Right atrium auricular region (tissue), 2 donors: ENCODE measurements at regions not wholly inside any gene's neighbourhood (a gene's known extent, or its start where the extent isn't known, plus 50 kb on each side); places are given as distances from the start of the nearest gene placed in this dataset.

ENCODE experiments used
- DNase-seq: peaks from one replicate; pipeline ENCODE4 v3.0.0-alpha.2; 2019; ENCODE audit warnings: low spot score
- H3K27ac ChIP-seq, 2 donors: fragments of 200-600 bp; sonication (generic); 1 replicate in 1 of 2; 2 replicates in 1 of 2; pipeline ENCODE4 v1.5.1; 2016 to 2019
- H3K27me3 ChIP-seq, 2 donors: fragments of 200-600 bp; sonication (generic); one replicate each; pipeline versions ENCODE4 v1.5.1 to v1.6.0; 2017 to 2019
- H3K36me3 ChIP-seq: fragments of 200-600 bp; sonication (generic); one replicate; pipeline ENCODE4 v1.5.1; 2016
- H3K4me1 ChIP-seq, 2 donors: fragments of 200-600 bp; sonication (generic); one replicate each; pipeline versions ENCODE4 v1.5.1 to v1.6.0; 2017 to 2019
- H3K4me3 ChIP-seq, 2 donors: fragments of 200-600 bp; sonication (generic); 1 replicate in 1 of 2; 2 replicates in 1 of 2; pipeline ENCODE4 v1.5.1; 2017 to 2019; ENCODE audit warnings: mild to moderate bottlenecking in 1 of 2, moderate library complexity in 1 of 2
- H3K9me3 ChIP-seq, 2 donors: fragments of 200-600 bp; sonication (generic); one replicate each; pipeline ENCODE4 v1.5.1; 2019
- TF ChIP-seq, protein P1 (sequence below), 2 donors: fragments of 200-600 bp; sonication (generic); IDR thresholded peaks; one replicate each; pipeline ENCODE4 v1.5.1; 2019; ENCODE audit warnings: antibody characterized with exemption in 2 of 2

DNA sequence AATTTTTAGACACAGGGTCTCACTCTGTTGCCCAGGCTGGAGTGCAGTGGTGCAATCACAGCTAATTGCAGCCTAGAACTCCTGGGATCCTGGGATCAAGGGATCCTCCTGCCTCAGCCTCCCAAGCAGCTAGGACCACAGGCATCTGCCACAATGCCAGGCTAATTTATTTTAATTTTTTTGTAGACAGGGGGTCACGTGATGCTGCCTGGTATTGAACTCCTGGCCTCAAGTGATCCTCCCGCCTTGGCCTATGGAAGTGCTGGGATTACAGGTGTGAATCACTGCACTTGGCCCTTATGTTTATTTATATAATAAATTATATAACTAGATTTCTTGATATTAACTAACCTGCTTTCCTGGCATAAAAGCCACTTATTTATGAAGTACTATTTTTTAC is 1081.7 kb upstream of the FANCL start:
- TF ChIP-seq, protein P1, sequence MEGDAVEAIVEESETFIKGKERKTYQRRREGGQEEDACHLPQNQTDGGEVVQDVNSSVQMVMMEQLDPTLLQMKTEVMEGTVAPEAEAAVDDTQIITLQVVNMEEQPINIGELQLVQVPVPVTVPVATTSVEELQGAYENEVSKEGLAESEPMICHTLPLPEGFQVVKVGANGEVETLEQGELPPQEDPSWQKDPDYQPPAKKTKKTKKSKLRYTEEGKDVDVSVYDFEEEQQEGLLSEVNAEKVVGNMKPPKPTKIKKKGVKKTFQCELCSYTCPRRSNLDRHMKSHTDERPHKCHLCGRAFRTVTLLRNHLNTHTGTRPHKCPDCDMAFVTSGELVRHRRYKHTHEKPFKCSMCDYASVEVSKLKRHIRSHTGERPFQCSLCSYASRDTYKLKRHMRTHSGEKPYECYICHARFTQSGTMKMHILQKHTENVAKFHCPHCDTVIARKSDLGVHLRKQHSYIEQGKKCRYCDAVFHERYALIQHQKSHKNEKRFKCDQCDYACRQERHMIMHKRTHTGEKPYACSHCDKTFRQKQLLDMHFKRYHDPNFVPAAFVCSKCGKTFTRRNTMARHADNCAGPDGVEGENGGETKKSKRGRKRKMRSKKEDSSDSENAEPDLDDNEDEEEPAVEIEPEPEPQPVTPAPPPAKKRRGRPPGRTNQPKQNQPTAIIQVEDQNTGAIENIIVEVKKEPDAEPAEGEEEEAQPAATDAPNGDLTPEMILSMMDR (IDR thresholded peaks at IDR 0.05) = no peak
- H3K4me3 ChIP-seq = no peak overlapping the region
- H3K36me3 ChIP-seq = no peaks in the 10 kb centered on the region
- no peak overlapping the region for H3K27ac ChIP-seq
- DNase-seq = no peak
- no peaks in the 10 kb centered on the region for H3K9me3 ChIP-seq
- H3K4me1 ChIP-seq = no peaks in the 10 kb centered on the region
- H3K27me3 ChIP-seq = no peaks in the 10 kb centered on the region

DNA sequence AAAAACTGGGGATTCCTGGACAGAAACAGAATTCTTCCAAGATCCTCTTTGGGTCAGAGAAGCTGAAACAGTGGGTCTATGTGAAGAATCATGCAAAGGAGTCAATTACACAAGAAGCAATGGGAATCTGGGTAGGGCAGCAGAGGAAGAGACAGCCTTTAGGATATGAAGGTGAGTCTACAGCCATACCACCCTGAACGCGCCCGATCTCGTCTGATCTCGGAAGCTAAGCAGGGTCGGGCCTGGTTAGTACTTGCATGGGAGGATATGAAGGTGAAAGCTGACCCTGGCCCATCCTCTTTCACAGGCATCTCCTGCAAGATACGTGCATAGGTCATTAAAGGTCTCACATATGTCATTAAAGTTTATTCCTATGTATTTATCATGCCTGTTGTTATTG is 1080.9 kb upstream of the FANCL start:
- Histone ChIP-seq H3K27ac (no peak overlapping the region), H3K36me3 (no peaks in the 10 kb centered on the region), H3K4me3 (no peak overlapping the region), H3K9me3 (no peaks in the 10 kb centered on the region), H3K4me1 (no peaks in the 10 kb centered on the region), H3K27me3 (no peaks in the 10 kb centered on the region)
- no peak for DNase-seq
- TF ChIP-seq, protein P1 (IDR thresholded peaks at IDR 0.05) = no peak

DNA sequence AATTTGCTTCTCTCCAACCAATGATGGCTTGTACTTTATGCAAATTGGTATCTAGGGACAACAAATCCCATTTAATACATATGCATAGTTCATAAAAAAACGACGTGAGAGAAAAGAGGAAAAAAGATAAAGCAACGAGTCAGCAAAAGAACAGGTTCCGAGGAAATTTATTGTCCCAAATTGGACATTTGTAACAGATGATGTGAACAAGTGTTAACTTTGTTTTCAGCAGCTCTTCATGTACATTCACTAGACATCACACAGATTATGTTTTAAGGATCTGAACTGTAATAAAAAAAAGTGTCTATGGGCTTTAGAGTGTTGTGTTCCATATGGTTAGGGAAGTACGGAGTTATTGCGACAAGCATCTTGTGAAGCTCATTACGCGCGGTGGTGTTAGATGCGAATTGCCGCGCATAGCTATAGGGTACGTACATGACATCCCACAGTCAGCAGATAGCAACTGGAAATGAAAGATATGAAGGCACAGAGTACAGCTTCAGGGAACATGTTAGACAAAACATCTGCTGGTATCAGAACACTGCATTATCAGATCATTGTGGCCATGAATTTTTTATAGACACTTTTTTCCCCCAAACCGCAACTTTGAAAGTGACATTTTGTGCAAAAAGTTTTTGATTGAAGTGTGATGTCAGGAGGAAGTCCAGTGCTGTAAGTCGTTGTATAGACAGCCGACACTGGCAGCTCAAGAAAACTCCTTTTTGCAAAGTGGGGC is 1073.1 kb upstream of the FANCL start:
- Histone ChIP-seq H3K4me1 (no peaks in the 10 kb centered on the region), H3K27ac (no peak overlapping the region), H3K4me3 (no peak overlapping the region), H3K27me3 (no peaks in the 10 kb centered on the region), H3K9me3 (no peaks in the 10 kb centered on the region), H3K36me3 (no peaks in the 10 kb centered on the region)
- no peak for DNase-seq
- TF ChIP-seq, protein P1 (IDR thresholded peaks at IDR 0.05) = no peak

DNA sequence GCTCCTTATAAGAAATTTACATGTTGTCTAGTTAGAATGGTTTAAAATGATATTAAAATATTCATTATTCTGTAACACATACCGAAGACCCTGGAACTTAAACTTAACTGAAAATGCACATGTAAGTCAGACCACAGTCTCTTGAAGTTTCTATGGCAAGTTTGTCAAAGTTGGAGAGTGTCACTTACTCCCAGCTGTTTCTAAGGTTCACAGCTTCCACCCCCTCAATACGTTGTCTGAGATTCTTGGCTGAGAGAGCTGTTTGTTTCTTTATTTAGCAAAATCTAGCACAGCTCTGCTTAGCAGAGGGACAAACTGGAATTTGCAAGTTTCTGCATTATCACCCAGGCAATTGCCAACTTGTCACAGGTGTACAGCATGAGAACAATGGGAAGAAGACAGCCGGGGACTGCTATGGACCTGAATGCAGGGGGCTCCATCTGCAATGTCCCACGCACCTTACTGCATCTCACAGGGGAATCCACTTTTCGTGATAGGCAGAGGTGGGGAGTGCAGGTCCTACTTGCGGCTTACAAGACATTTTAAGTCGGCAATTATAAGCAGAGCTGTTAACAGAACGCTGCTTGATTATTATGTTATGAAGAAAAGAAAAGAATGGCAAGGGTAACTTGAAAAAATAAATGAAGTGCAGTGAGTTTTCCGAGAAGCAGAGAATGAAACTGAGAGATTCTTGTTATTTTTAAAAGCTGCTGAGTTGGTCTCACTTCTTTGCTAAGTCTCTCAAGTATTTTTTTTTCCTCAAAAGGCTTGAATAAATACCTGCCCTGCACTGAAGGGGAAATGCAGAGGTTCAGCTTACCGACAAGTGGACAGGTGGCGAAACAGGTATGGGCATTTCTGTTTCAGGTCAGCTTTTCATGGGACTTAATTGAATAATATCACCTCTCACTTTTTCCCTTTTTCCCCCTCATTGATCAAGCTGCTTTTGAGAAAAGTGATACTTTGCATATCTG is 1072.1 kb upstream of the FANCL start:
- Histone ChIP-seq H3K4me1 (no peaks in the 10 kb centered on the region), H3K27ac (no peak overlapping the region), H3K9me3 (no peaks in the 10 kb centered on the region), H3K27me3 (no peaks in the 10 kb centered on the region), H3K4me3 (no peak overlapping the region), H3K36me3 (no peaks in the 10 kb centered on the region)
- DNase-seq = no peak
- TF ChIP-seq, protein P1 (IDR thresholded peaks at IDR 0.05) = no peak

DNA sequence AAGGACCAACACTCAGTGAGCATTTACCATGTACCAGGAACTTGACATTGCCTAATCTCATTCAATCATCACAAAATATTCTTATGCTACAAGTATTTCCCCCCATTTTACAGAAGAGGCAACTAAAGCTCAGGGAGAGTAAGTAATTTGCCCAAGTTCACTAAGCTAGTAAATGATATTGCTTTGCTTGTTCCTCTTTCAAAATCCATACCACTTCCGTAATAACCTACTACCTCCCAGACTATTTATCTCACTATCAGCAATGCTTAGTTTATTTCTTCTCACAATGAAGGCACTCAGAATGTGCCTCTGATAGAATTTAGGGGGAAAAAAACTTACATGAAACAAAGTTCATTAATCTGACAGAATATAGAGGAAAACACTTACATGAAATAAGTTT is 1070.9 kb upstream of the FANCL start:
- no peak for DNase-seq
- no peaks in the 10 kb centered on the region for H3K27me3 ChIP-seq
- H3K4me1 ChIP-seq = no peaks in the 10 kb centered on the region
- H3K36me3 ChIP-seq = no peaks in the 10 kb centered on the region
- H3K9me3 ChIP-seq = no peaks in the 10 kb centered on the region
- TF ChIP-seq, protein P1 (IDR thresholded peaks at IDR 0.05) = no peak
- H3K4me3 ChIP-seq = no peak overlapping the region
- H3K27ac ChIP-seq = no peak overlapping the region
